ENCODE measurements at regions not wholly inside any gene's neighbourhood (a gene's known extent, or its start where the extent isn't known, plus 50 kb on each side); places are given as distances from the start of the nearest gene placed in this dataset.

GRCh38 chr14:66421990-66422946 is 63.9 kb upstream of the CCDC196 start:
- H3K27ac ChIP-seq, result no peak overlapping the region

GRCh38 chr14:66425402-66425801 is 60.8 kb upstream of the CCDC196 start:
- H3K27ac ChIP-seq, result no peak overlapping the region
- DNase-seq (ENCODE audit: low read depth, low spot score), result no peak

More at GRCh38 chr14:66421990-66422946, 63.9 kb upstream of the CCDC196 start:
- no peak for DNase-seq (ENCODE audit: low read depth, low spot score)

- no peak overlapping the region for H3K27ac ChIP-seq
Measured at GRCh38 chr14:66426451-66426850, 59.7 kb upstream of the CCDC196 start.

GRCh38 chr14:66432334-66432733 is 53.8 kb upstream of the CCDC196 start:
- H3K27ac ChIP-seq, result no peak overlapping the region
- DNase-seq (ENCODE audit: low read depth, low spot score), result no peak

More at GRCh38 chr14:66426451-66426850, 59.7 kb upstream of the CCDC196 start:
- no peak for DNase-seq (ENCODE audit: low read depth, low spot score)

GRCh38 chr14:66434464-66434863 is 51.7 kb upstream of the CCDC196 start:
- no peak for DNase-seq (ENCODE audit: low read depth, low spot score)
- no peak overlapping the region for H3K27ac ChIP-seq

GRCh38 chr14:66435683-66436082 is 50.5 kb upstream of the CCDC196 start:
- no peak for DNase-seq (ENCODE audit: low read depth, low spot score)
- H3K27ac ChIP-seq, result no peak overlapping the region

All from epithelial cell of prostate (primary cell).